GM19035 (cell line): ENCODE measurements at regions not wholly inside any gene's neighbourhood (a gene's known extent, or its start where the extent isn't known, plus 50 kb on each side); places are given as distances from the start of the nearest gene placed in this dataset.
"Not testable (repeated sequence)": the region's sequence is repeated elsewhere in the genome, so short reads cannot be mapped to it uniquely, and the experiment has no call there.

ENCODE experiments used
- ATAC-seq: cut with Tn5 transposase; IDR thresholded peaks from one replicate; pipeline ENCODE4 v1.9.1; 2021; ENCODE audit not compliant: unreplicated experiment

- not testable (repeated sequence) for ATAC-seq
Measured at GRCh38 chr3:36187197-36187596, 193.1 kb upstream of the STAC start.

DNA sequence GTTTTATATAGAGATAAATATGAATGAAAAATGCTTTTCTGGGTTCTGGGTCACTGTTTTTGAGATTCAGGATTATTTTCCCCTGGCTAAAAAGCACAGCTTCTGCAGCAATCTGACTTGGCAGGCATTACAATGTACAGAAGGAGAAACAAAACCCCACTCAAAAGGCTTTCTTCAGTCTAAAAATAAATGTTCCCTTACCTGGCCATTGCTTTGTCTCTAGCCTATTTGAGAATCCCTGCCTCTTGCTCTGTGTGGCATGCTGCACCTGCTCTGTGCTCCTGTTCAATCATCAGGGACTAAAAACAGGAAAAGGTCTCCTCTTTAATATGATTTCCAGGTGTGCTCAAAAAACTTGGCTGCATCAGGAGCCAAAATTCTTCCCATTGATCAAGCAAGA is 187.4 kb upstream of the STAC start:
- ATAC-seq, result no peak

DNA sequence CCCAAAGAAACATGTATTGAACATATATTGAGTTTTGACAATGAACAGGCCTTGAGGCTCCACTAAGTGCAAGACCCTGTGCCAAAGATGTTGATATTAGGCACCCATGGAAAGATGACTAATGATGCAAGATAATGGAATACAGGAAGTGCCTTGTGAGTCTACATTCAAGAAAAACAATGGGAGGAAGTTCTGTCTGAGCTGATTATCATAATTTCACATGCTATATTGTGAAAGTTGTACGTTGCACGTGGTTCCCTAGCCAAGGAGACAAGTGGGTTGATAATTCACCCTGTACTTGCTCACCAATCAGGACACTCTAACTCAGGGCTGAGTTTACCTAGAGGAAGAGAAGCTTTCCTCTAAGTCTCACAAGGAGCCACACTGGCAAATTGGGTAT is 186.9 kb upstream of the STAC start:
- no peak for ATAC-seq

GRCh38 chr3:36196058-36196457 is 184.2 kb upstream of the STAC start:
- no peak for ATAC-seq

DNA sequence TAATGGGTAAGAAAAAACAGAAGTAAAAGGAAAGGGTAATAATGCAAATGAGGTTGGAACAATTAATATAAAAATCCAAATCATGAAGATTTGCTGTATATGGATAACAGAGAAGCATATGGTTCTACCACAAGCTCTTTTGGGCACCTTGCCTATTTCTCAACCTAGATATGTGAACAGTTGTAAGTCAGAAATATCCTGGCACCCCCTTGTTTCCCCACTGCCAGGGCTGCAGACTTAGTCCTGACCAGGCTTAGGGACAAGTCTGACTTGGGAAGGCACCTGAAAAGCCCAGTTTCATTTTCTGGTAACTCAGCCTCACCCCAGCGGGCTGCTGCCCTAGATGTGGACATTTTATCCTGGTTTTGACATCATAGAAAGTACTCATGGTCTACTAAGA is 183.2 kb upstream of the STAC start:
- no peak for ATAC-seq

DNA sequence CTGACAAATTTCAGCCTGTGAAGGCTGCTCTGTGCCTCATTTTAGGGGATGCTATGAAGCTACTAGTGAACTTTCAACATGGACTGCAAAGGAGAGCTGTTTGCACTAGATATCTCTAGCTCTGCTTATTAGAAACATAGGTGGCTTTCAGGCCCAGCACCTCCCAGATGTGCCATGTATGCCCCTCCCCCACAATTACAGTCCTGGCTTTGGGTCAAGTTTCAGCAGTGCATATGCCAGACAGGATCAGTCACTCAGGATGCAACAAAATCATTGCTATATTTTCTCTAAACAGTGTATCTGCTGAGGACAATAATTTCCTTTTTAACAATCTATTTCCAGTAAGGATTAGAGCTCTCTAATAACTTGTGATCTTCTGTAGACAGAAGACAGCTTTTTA is 178.8 kb upstream of the STAC start:
- ATAC-seq, result no peak

DNA sequence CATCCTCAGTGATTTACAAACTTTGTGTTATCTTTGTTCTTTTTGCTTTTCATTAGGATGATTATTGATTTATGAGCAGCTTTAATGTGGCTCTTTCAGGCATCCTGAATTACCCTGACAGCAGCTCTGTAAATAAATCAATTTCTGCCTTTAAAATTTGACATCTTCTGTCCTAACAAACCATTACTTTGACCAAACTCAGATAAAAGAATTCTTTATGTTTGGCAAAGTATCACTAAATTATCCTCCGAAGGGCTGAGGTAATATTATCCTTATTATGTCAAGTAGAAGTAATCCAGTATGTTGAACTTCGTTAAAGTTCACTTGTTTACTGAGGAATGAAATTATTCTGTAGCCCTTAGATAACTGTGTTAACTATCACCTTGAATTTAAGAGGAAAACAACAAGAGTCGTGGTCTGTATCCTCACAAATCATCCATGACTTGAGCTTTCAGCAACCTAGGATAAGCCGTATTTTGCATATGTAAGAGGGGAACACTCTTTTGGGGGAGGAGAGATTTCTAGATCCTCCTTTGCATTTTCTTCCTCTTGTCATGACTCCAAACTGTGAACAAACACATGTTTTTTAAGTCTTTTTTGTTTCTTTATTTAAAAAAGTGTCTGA is 173.2 kb upstream of the STAC start:
- no peak for ATAC-seq

DNA sequence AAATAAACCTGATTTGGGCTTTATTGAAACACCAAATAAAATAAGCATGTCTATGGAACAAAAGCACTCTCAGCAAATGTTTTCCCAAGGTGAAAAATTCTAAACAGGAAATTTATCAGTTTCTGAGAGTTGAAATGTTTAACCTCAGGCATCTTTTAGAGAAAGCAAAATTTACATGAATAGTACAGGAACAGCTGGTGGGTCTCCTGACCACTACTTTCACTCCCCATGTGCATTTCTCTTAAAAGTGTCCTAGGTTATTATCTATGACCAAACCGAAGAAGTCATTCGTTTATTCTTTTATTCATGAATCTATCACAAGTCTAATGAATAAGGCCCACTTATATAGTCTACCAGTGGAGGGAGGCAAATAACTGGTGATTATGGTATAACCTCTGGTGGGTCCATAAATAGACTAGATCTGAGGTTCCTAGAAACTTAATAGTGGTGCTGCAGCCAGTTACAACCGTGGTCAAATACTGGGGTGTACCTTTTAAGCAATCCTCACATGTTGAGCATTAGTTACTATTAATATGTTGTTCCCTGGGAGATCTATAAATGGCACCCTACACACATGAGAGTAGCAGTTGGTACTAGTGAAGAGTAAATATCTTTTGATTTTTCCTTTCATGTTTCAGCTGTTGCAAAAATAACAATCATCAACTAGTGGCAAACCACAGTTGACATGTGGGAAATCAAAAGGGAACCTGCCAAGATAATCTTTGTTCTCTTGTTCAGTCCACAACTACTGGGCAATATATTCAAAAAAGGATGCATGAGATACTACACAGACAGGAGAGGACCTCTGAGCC is 169.3 kb upstream of the STAC start:
- ATAC-seq, result no peak

- no peak for ATAC-seq
Measured at GRCh38 chr3:36211652-36211999, 168.7 kb upstream of the STAC start.

DNA sequence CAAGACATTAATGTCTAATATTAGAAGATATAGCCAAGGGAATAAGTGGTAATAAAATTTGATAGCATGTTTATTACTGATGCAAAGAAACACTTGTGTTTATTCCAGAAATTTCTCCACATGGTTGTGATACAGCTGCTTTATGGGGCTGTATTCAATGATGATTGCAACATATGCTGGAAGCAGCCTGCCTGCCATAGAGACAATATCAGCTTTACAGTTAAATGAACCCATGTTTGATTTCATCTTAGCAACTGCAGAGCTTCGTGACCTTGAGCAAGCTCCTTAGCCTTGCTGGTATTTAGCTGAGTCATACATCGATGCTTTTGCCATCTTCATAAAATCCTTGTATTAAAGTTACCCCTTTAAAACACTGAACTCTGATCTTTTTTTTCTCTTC is 168.1 kb upstream of the STAC start:
- no peak for ATAC-seq

- no peak for ATAC-seq
Measured at GRCh38 chr3:36214460-36214859, 165.8 kb upstream of the STAC start.

DNA sequence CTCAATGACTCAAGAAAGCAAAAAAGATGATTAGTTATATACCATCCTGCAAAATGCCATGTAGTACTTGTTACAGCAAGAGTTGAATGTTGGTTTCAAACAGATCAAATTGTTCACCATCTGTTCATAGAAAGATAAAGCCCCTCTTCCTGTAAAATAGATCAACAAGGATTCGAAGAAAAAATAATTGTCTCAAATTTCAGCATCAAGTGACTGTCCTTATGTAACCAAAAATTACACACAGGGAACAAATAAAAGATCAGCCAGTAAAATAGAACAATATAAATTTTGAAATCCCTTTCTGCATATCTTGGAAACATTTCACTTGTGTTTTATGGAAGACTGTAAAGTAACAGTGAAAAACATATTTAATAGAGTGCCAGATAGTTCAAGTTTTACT is 165.1 kb upstream of the STAC start:
- no peak for ATAC-seq

DNA sequence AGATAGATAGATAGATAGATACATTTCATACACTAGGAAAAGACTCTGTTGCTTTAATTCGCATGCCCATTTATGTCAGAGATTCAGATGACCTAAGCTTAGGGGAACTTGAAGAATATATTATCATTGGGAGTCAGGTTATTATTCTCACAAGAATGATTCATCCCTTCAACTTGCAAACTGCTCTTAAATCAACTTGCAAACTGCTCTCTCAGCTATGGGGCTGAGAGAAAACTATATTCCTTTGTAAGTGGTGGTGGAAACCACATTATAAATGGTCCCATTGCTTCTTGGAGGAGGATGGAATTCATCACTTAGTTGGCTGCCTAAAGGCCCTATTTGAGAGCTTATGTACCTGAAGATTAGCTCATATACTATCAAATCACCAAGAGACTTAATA is 160.9 kb upstream of the STAC start:
- ATAC-seq, result no peak

GRCh38 chr3:36220173-36220572 is 160.1 kb upstream of the STAC start:
- no peak for ATAC-seq

- ATAC-seq, result no peak
Measured at GRCh38 chr3:36221975-36222374, 158.3 kb upstream of the STAC start.

GRCh38 chr3:36227980-36228379 is 152.3 kb upstream of the STAC start:
- ATAC-seq, result no peak

DNA sequence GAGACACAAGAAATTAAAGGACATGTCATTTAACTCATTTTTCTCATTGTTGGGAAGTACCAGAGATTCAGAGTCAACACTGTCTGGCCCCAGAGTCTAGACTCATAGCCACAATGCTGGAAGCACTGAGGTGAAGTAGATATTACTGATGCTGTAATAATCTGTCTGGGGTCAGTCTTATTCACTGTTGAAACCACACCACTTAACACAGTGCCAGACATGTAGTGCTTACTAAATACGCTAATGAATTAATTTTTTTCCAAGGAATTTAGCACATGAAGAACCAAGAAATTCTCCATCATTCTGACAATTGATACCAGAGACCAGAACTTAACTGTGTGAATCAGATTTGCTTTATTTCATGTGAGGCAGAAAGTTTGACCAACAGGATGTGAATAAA is 150.8 kb upstream of the STAC start:
- no peak for ATAC-seq

DNA sequence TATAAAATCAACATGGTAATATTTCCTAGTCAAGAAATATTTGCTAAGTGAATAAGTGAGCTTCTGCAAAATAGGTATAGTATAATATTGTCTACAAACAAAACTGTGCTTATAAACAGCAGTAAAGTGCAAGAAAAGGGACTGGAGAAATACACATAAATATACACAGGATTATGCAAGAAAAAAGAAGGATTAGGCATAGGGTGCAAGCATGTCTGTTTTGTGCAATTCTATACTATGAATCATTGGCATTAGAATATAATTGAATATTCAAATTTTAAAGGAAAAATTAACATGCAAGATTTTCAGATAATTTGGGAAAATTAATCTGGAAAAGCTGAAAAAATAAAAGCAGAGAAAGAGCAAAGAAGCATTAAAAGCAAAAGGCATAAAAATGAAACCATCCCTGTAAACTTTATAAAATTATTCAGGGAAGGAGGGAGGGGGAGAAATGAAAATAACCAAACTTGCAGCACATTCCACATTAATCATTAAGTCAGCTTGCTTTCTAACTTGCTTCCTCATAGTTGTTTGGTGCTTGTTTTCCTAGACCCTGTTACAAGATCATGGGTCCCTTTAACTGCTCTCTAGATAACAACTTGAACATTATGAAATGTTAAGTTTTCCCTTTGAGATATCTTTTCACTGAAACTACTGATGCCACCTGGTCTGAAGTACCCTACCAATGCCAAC is 147.4 kb upstream of the STAC start:
- no peak for ATAC-seq

GRCh38 chr3:36244728-36245127 is 135.6 kb upstream of the STAC start:
- ATAC-seq, result no peak

DNA sequence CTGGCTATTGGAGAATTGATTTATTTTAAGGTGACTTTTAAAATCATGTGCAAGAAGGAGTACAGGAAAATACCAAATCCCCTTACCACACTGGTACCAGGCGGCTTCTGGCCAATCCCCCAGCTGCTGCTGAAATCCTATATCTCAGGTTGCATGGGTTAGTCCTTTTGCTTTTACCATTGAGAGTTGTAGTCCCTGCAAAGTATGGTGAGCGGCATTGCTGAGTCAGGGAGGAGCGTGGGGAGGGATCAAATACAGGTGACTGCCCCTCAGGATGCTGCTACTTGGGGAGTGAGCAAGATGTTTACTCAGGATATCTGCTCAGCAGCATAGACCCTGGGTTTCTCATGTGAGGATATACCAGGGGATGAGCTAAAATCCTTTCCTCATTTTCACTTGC is 131.9 kb upstream of the STAC start:
- no peak for ATAC-seq

DNA sequence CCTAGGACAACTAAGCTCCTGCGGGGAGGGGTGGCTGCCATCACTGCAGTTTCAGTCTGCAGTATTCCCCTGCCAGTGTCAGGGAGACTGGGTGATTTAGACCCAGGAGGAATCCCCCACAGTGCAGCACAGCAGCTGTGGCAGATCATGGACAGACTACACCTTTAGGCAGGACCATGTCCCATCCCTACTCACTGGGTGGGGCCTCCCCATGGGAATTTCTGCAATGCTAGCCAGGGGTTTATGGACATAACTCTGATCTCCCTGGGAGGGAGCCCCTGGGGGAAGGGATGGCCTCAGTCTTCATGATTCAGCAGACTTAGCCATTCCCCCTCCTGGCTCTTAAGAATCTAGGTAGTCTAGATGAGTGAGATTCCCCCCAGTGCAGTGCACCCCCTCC is 130.1 kb upstream of the STAC start:
- no peak for ATAC-seq

DNA sequence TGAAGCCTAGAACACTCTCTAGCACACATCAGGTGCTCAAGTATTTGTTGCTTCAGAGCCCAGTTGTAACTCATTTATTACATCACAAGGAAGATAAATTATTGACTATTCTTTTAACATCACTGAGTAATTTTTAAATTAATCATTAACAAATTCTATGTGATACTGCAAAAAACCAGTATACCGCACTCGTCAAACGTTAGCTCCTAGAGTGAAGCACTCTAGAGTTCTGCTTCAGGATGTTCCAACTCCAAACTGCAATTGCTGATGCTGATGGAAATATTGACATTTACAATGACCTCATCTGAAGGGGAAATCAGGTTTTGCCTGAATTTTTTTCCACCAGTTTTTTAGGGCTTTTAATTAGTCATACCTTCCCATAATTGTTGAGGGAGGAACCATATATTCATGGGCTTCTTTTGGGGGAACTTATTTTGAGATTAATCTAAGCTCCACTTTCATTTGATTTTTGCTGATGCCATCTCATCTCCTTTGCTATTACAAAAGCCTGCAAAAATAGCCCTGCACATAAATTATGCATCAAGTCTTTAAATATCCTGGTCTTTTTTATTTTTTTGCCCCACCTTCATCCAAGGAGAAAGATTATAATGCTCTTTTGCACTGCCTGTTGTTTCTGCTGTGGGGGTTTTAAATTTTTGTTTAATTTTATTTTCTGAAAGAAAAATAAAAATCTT is 123.0 kb upstream of the STAC start:
- ATAC-seq, result no peak
